PC-3 (cell line): ENCODE measurements at regions not wholly inside any gene's neighbourhood (a gene's known extent, or its start where the extent isn't known, plus 50 kb on each side); places are given as distances from the start of the nearest gene placed in this dataset.
A peak's percentile ranks its signal among the peaks of the same experiment; 100 is the strongest.

Experiments used
- ATAC-seq: fragments of 200-7000 bp; cut with Tn5 transposase; 2 replicates; pipeline ENCODE4 v1.9.1; 2020; ENCODE audit warnings: mild to moderate bottlenecking, moderate library complexity
- BruUV-seq: library from RNA; stranded (reverse); fragments of 400-500 nt; replicated peaks from 2 replicates; lab custom pipeline; 2021; lab: Mats Ljungman, UMichigan
- CTCF ChIA-PET: fragments of 300-600 bp; sonication (Branson Sonifier 250); formaldehyde crosslinking; loops from one replicate; lab custom pipeline; 2022; ENCODE audit warnings: antibody characterized with exemption; lab: Charles Lee
- POLR2A ChIA-PET: fragments of 300-600 bp; sonication (Branson Sonifier 250); formaldehyde crosslinking; loops from one replicate; lab custom pipeline; 2022; ENCODE audit warnings: antibody characterized with exemption; ENCODE audit not compliant: unreplicated experiment; lab: Charles Lee
- DNase-seq: peaks from one replicate; pipeline ENCODE4 v3.0.0-alpha.2; 2015
- H2AFZ ChIP-seq: fragments of 300-600 bp; sonication (generic); 2 replicates; pipeline ENCODE4 v1.6.0; 2016; ENCODE audit warnings: antibody characterized with exemption, low read length
- H3F3A ChIP-seq: fragments of 300-600 bp; sonication (generic); one replicate; pipeline ENCODE4 v1.6.0; 2017; ENCODE audit warnings: antibody characterized with exemption, low read length, control low read depth, mild to moderate bottlenecking; ENCODE audit not compliant: unreplicated experiment
- H3K27ac ChIP-seq: fragments of 300-600 bp; sonication (generic); 2 replicates; pipeline ENCODE4 v1.5.1; 2016; ENCODE audit warnings: mild to moderate bottlenecking, low read length
- H3K27me3 ChIP-seq: fragments of 300-600 bp; sonication (generic); 2 replicates; pipeline ENCODE4 v1.6.1; 2016; ENCODE audit warnings: low read length, mixed read lengths
- H3K36me3 ChIP-seq: fragments of 300-600 bp; sonication (generic); 2 replicates; pipeline ENCODE4 v1.6.1; 2016; ENCODE audit warnings: low read depth, mixed run types, low read length, mixed read lengths
- H3K4me1 ChIP-seq: fragments of 300-600 bp; sonication (generic); 2 replicates; pipeline ENCODE4 v1.5.1; 2016; ENCODE audit warnings: low read length; ENCODE audit not compliant: insufficient read depth
- H3K4me2 ChIP-seq: fragments of 300-600 bp; sonication (generic); 2 replicates; pipeline ENCODE4 v1.6.0; 2016; ENCODE audit warnings: low read length
- H3K4me3 ChIP-seq: fragments of 300-600 bp; sonication (generic); 2 replicates; pipeline ENCODE4 v1.5.1; 2016; ENCODE audit warnings: mild to moderate bottlenecking, low read length, mixed read lengths
- H3K79me2 ChIP-seq: fragments of 300-600 bp; sonication (generic); 2 replicates; pipeline ENCODE4 v1.6.1; 2017; ENCODE audit warnings: low read length, mixed read lengths
- H3K9ac ChIP-seq: fragments of 300-600 bp; sonication (generic); 2 replicates; pipeline ENCODE4 v1.6.0; 2016; ENCODE audit warnings: mild to moderate bottlenecking, low read length
- H3K9me2 ChIP-seq: fragments of 300-600 bp; sonication (generic); replicated peaks from 2 replicates; pipeline ENCODE4 v1.6.1; 2016; ENCODE audit warnings: mixed run types, low read length, mixed read lengths
- H3K9me3 ChIP-seq: fragments of 300-600 bp; sonication (generic); 2 replicates; pipeline ENCODE4 v1.6.1; 2016; ENCODE audit warnings: low read length, mixed read lengths
- H4K20me1 ChIP-seq: fragments of 300-600 bp; sonication (generic); 2 replicates; pipeline ENCODE4 v1.6.1; 2016; ENCODE audit warnings: low read length, mixed read lengths
- CTCF ChIP-seq: fragments of 300-600 bp; sonication (generic); conservative IDR thresholded peaks from 2 replicates; pipeline ENCODE4 v1.5.1; 2017; ENCODE audit warnings: antibody characterized with exemption, low read depth, mild to moderate bottlenecking, low read length
- EZH2 ChIP-seq: fragments of 300-600 bp; sonication (generic); IDR thresholded peaks from one replicate; pipeline ENCODE4 v1.6.1; 2017; ENCODE audit warnings: antibody characterized with exemption, mild to moderate bottlenecking, low read length; ENCODE audit not compliant: unreplicated experiment
- EZH2phosphoT487 ChIP-seq: fragments of 300-600 bp; sonication (generic); IDR thresholded peaks from 2 replicates; pipeline ENCODE4 v1.6.1; 2018; ENCODE audit warnings: mild to moderate bottlenecking, antibody characterized with exemption, low read length, borderline replicate concordance
- intact Hi-C: fragments of 100-400 bp; cut with micrococcal nuclease; formaldehyde crosslinking; loops from 2 replicates; pipeline ENCODE4 v1.9.0; 2023

- no peak overlapping the region for H3K9ac ChIP-seq
- no peaks in the 10 kb centered on the region for H4K20me1 ChIP-seq
- no peak overlapping the region for H3K4me2 ChIP-seq
- no peak overlapping the region for H2AFZ ChIP-seq
- CTCF ChIA-PET, result no interaction called here
- H3K27ac ChIP-seq, result no peak overlapping the region
- TF ChIP-seq EZH2phosphoT487 (no peak), EZH2 (no peak), CTCF (no peak)
- DNase-seq (no peak), ATAC-seq (no peak)
- no peaks in the 10 kb centered on the region for H3F3A ChIP-seq
- no peaks in the 10 kb centered on the region for H3K36me3 ChIP-seq
- 0 out of 2 replicates have a peak, but pooled peaks cover 8% of the 10 kb centered on the region for H3K4me1 ChIP-seq
- intact Hi-C loops, result loop anchor here (5.0 kb wide), 1 partner anchor 762 kb away; no protein-coding TSS in a partner anchor
- H3K9me2 ChIP-seq, result no peaks in the 10 kb centered on the region
- H3K27me3 ChIP-seq, result no peaks in the 10 kb centered on the region
- POLR2A ChIA-PET, result no interaction called here
- no peaks in the 10 kb centered on the region for H3K79me2 ChIP-seq
- no peak overlapping the region for H3K4me3 ChIP-seq
- no peaks in the 10 kb centered on the region for H3K9me3 ChIP-seq
- no TSS peak for BruUV-seq
These were observed 206.7 kb upstream of the C1orf87 start for GRCh38 chr1:60280256-60280655.

GRCh38 chr1:60279798-60280197 lies 206.2 kb upstream of the C1orf87 start:
- H3K27ac ChIP-seq, result no peak overlapping the region
- ATAC-seq (no peak), DNase-seq (peak; percentile 18)
- ChIA-PET POLR2A (no interaction called here), CTCF (no interaction called here)
- H3K9me2 ChIP-seq, result no peaks in the 10 kb centered on the region
- H3K36me3 ChIP-seq, result no peaks in the 10 kb centered on the region
- no peaks in the 10 kb centered on the region for H4K20me1 ChIP-seq
- intact Hi-C loops, result loop anchor here (5.0 kb wide), 1 partner anchor 763 kb away; no protein-coding TSS in a partner anchor
- no TSS peak for BruUV-seq
- H3F3A ChIP-seq, result no peaks in the 10 kb centered on the region
- 0 out of 2 replicates have a peak, but pooled peaks cover 8% of the 10 kb centered on the region for H3K4me1 ChIP-seq
- H3K4me3 ChIP-seq, result no peak overlapping the region
- TF ChIP-seq CTCF, result no peak
- TF ChIP-seq EZH2phosphoT487, result no peak
- TF ChIP-seq EZH2, result no peak
- H2AFZ ChIP-seq, result no peak overlapping the region
- H3K9me3 ChIP-seq, result no peaks in the 10 kb centered on the region
- H3K27me3 ChIP-seq, result peaks cover 3% of the 10 kb centered on the region; the same call in 1 of the 2 replicates
- no peak overlapping the region for H3K4me2 ChIP-seq
- H3K9ac ChIP-seq, result no peak overlapping the region
- no peaks in the 10 kb centered on the region for H3K79me2 ChIP-seq

GRCh38 chr1:60277269-60277668 lies 203.7 kb upstream of the C1orf87 start:
- DNase-seq (no peak), ATAC-seq (no peak)
- BruUV-seq, result no TSS peak
- ChIA-PET POLR2A (no interaction called here), CTCF (interaction anchor here (0.6 kb wide), 1 partner anchor 77 kb away, joined by 4 read pairs; no protein-coding TSS in a partner anchor)
- H3K4me2 ChIP-seq, result no peak overlapping the region
- 0 out of 2 replicates have a peak, but pooled peaks cover 8% of the 10 kb centered on the region for H3K4me1 ChIP-seq
- H3K79me2 ChIP-seq, result no peaks in the 10 kb centered on the region
- intact Hi-C loops, result no loop called here
- no peaks in the 10 kb centered on the region for H4K20me1 ChIP-seq
- TF ChIP-seq EZH2phosphoT487 (no peak), CTCF (no peak), EZH2 (no peak)
- no peak overlapping the region for H3K27ac ChIP-seq
- peaks cover 17% of the 10 kb centered on the region for H3K27me3 ChIP-seq
- no peaks in the 10 kb centered on the region for H3K36me3 ChIP-seq
- H3K4me3 ChIP-seq, result no peak overlapping the region
- H3K9me3 ChIP-seq, result no peaks in the 10 kb centered on the region
- H3F3A ChIP-seq, result no peaks in the 10 kb centered on the region
- no peaks in the 10 kb centered on the region for H3K9me2 ChIP-seq
- H3K9ac ChIP-seq, result no peak overlapping the region
- no peak overlapping the region for H2AFZ ChIP-seq
